Prostate gland (tissue), 2 donors: ENCODE measurements at regions not wholly inside any gene's neighbourhood (a gene's known extent, or its start where the extent isn't known, plus 50 kb on each side); places are given as distances from the start of the nearest gene placed in this dataset.

Experiments
- DNase-seq: peaks from one replicate; pipeline ENCODE4 v3.0.0-alpha.2; 2019; ENCODE audit warnings: low spot score
- H3K27ac ChIP-seq, 2 donors: fragments of 200-600 bp; sonication (generic); 2 replicates each; pipeline ENCODE4 v1.5.1; 2017 to 2019
- H3K27me3 ChIP-seq: fragments of 200-600 bp; sonication (generic); replicated peaks from 2 replicates; pipeline ENCODE4 v1.5.1; 2019; ENCODE audit not compliant: insufficient read depth
- H3K36me3 ChIP-seq, 2 donors: fragments of 200-600 bp; sonication (generic); 1 replicate in 1 of 2; 2 replicates in 1 of 2; pipeline versions ENCODE4 v1.5.1 to v1.8.1; 2017 to 2019
- H3K4me1 ChIP-seq: fragments of 200-600 bp; sonication (generic); replicated peaks from 2 replicates; pipeline ENCODE4 v1.5.1; 2019
- H3K4me3 ChIP-seq, 2 donors: fragments of 200-600 bp; sonication (generic); 2 replicates each; pipeline ENCODE4 v1.5.1; 2017 to 2019
- H3K9me3 ChIP-seq: fragments of 200-600 bp; sonication (generic); 2 replicates; pipeline ENCODE4 v1.5.1; 2017
- POLR2A ChIP-seq: fragments of 450-650 bp; IDR thresholded peaks from one replicate; pipeline ENCODE4 v1.6.1; 2016; ENCODE audit warnings: antibody characterized with exemption, mild to moderate bottlenecking
- POLR2AphosphoS5 ChIP-seq: sonication (generic); formaldehyde crosslinking; IDR thresholded peaks from one replicate; pipeline ENCODE4 v1.6.1; 2017; ENCODE audit warnings: antibody characterized with exemption
- WGBS: methylation state at CpG from one replicate; pipeline ENCODE4 v1.1.5; 2018; 5-methylcytosine and 5-hydroxymethylcytosine counted together
- intact Hi-C: fragments of 100-400 bp; cut with DNase I; formaldehyde crosslinking; loops from one replicate; pipeline ENCODE4 v1.14.2; 2022
- TF ChIP-seq, protein P1 (sequence below), 4 experiments: fragments of 200-600 bp in 2 of 4; fragments of 450-650 bp in 2 of 4; sonication (generic) in 2 of 4; IDR thresholded peaks; 1 replicate in 3 of 4; 2 replicates in 1 of 4; pipeline ENCODE4 v1.5.1; 2016 to 2019; ENCODE audit warnings: antibody characterized with exemption in 4 of 4, mild to moderate bottlenecking in 2 of 4, moderate library complexity in 2 of 4

DNA sequence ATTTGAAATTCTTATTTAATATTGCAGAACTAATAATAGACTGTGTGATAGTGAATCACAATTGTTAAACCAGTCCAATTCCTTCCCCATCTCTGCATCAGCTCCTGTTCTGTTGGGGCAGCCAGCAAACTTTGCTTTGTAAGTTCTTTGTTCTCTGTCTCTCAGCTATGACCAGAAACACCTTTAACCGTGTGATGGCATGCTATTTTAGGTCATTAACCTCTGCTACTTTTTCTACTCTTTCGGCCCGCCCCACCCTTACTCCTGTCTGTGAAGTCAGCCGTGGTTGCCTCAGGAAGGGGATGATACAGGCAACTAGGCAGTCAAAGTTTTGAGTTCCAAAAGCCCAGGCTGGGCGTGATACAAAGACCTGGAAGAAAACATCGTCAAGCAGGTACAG, 51.3 kb upstream of the EGFL6 start:
- intact Hi-C loops, result no loop called here
- H3K27me3 ChIP-seq, result no peaks in the 10 kb centered on the region
- no peaks in the 10 kb centered on the region for H3K4me1 ChIP-seq
- WGBS, result 81% methylated on average over 6 of the region's 6 CpGs
- no peak for DNase-seq
- no peak for TF ChIP-seq POLR2A
- TF ChIP-seq, protein P1, sequence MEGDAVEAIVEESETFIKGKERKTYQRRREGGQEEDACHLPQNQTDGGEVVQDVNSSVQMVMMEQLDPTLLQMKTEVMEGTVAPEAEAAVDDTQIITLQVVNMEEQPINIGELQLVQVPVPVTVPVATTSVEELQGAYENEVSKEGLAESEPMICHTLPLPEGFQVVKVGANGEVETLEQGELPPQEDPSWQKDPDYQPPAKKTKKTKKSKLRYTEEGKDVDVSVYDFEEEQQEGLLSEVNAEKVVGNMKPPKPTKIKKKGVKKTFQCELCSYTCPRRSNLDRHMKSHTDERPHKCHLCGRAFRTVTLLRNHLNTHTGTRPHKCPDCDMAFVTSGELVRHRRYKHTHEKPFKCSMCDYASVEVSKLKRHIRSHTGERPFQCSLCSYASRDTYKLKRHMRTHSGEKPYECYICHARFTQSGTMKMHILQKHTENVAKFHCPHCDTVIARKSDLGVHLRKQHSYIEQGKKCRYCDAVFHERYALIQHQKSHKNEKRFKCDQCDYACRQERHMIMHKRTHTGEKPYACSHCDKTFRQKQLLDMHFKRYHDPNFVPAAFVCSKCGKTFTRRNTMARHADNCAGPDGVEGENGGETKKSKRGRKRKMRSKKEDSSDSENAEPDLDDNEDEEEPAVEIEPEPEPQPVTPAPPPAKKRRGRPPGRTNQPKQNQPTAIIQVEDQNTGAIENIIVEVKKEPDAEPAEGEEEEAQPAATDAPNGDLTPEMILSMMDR (IDR thresholded peaks at IDR 0.05), result no peak
- no peak for TF ChIP-seq POLR2AphosphoS5
- H3K27ac ChIP-seq, result no peak overlapping the region
- H3K4me3 ChIP-seq, result no peak overlapping the region
- H3K9me3 ChIP-seq, result no peaks in the 10 kb centered on the region
- H3K36me3 ChIP-seq, result no peaks in the 10 kb centered on the region

DNA sequence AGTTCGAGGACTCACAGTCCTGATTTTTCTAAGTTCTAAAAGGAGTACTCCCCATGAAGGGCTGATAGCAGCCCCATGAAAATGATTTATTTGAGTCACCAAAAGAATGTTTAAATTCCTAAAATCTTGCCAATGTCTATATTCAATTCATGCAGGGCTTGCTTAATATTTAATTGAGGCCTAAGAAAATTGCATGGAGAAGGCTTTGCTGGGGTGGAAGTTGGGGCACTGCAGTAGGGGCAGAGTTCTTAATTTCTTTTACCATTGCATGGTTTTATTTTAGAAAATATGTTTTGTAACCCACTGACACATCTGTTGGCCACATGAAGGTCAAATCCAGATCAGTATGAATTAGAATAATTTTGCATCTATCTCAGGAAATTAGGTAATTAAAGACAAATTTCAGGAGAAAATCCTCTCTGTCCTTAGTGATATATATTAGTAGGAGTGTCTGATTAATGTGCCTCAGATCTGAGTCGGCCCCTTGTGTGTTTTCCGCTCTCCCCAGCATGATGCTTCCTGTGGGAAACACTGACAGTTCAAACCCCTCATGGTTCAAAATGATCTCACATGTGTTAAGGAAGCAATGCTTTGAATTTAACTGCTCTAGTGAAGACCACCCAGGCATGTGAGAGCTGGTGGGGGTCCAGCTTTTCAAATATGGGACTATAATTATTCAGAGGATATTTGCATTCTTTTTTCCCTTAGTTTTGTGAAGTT, 54.0 kb upstream of the EGFL6 start:
- no peak for TF ChIP-seq POLR2A
- TF ChIP-seq, protein P1 (IDR thresholded peaks at IDR 0.05), result no peak
- no peak for DNase-seq
- no peaks in the 10 kb centered on the region for H3K9me3 ChIP-seq
- H3K4me3 ChIP-seq, result no peak overlapping the region
- intact Hi-C loops, result no loop called here
- no peaks in the 10 kb centered on the region for H3K36me3 ChIP-seq
- H3K27ac ChIP-seq, result no peak overlapping the region
- H3K27me3 ChIP-seq, result no peaks in the 10 kb centered on the region
- WGBS, result 93% methylated on average over 3 of the region's 3 CpGs
- H3K4me1 ChIP-seq, result no peaks in the 10 kb centered on the region

DNA sequence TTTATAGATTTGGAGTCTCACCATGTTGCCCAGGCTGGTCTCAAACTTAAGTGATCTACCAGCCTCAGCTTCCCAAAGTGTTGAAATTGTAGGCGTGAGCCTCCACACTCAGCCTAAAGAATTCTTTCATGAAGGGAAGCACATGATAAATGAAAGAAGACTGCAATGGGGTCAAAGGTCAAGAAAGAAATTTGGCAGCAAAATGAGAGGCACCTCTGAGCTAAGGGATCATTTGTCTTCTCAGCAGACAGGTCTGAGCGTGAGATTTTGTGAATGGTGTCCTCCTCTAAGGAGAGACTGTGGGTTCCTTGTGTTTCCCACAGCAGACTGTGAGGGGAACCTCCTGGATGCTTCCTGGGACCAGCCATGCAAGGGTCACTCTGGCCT, 57.5 kb upstream of the EGFL6 start:
- Histone ChIP-seq H3K9me3 (no peaks in the 10 kb centered on the region), H3K27ac (no peak overlapping the region), H3K4me3 (no peak overlapping the region), H3K36me3 (no peaks in the 10 kb centered on the region), H3K4me1 (no peaks in the 10 kb centered on the region), H3K27me3 (no peaks in the 10 kb centered on the region)
- TF ChIP-seq, protein P1 (IDR thresholded peaks at IDR 0.05), result no peak
- TF ChIP-seq POLR2A (no peak), POLR2AphosphoS5 (no peak)
- 90% methylated on average over 2 of the region's 2 CpGs for WGBS
- intact Hi-C loops, result no loop called here
- DNase-seq, result no peak

DNA sequence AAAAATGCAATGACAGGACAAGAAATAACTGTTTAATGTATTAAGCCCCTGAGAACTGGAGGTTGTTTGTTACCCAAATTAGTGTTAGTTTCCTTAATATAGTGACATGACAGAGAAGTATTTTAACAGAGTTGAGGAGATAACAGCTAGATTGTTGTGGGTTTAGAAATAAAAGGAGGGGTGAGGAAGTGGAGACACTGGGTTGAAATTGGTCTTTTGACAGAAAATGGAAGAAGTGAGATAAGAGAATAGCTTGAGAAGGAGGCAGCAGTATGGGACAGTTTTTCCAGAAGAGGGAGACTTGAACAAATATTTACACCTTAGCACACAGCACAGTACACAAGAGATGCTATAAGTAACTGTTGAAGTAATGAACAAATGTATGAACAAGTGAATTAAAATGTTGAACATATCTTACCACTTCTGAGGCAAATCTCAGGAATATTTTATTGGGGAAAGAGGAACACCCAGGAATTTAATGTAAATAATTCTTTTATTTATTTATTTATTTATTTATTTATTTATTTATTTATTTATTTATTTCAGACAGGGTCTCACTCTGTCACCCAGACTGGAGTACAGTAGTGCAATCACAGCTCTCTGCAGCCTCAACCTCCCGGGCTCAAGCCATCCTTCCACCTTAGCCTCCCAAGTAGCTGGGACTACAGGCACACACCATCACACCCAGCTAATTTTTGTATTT, 58.0 kb upstream of the EGFL6 start:
- TF ChIP-seq, protein P1 (IDR thresholded peaks at IDR 0.05), result no peak
- TF ChIP-seq POLR2AphosphoS5 (no peak), POLR2A (no peak)
- WGBS, result 100% methylated on average over 1 of the region's 1 CpG
- H3K4me3 ChIP-seq, result no peak overlapping the region
- DNase-seq, result no peak
- H3K27me3 ChIP-seq, result no peaks in the 10 kb centered on the region
- no peaks in the 10 kb centered on the region for H3K9me3 ChIP-seq
- no peak overlapping the region for H3K27ac ChIP-seq
- intact Hi-C loops, result no loop called here
- H3K36me3 ChIP-seq, result no peaks in the 10 kb centered on the region
- H3K4me1 ChIP-seq, result no peaks in the 10 kb centered on the region

DNA sequence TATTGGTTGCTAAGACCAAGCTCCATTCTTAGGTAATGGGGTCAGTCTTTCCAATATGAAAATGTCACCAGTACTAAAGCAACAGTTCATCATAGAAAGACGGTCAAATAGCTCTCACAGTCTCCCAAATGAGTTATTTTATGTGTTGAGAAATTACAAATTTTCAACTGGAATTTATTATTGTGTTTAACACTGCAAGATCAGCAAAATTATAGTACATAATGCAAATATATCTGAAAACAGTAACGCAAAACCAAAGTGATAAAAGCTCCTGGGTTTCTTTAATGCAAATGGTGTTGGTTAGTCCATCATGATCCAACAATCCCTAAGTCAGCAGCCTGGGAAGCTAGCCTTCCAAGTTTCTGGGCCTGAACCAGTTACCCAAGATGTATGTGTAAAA, 61.5 kb upstream of the EGFL6 start:
- Histone ChIP-seq H3K36me3 (no peaks in the 10 kb centered on the region), H3K27ac (no peak overlapping the region), H3K27me3 (no peaks in the 10 kb centered on the region), H3K4me1 (no peaks in the 10 kb centered on the region), H3K9me3 (no peaks in the 10 kb centered on the region), H3K4me3 (no peak overlapping the region)
- TF ChIP-seq, protein P1 (IDR thresholded peaks at IDR 0.05), result no peak
- no peak for TF ChIP-seq POLR2AphosphoS5
- no peak for TF ChIP-seq POLR2A
- intact Hi-C loops, result loop anchor here (5.0 to 10.0 kb wide), 2 partner anchors 139 to 527 kb away; no protein-coding TSS in a partner anchor
- no peak for DNase-seq
- WGBS, result 93% methylated on average over 2 of the region's 2 CpGs
